22Rv1 (cell line): ENCODE measurements at regions not wholly inside any gene's neighbourhood (a gene's known extent, or its start where the extent isn't known, plus 50 kb on each side); places are given as distances from the start of the nearest gene placed in this dataset.

ENCODE experiments used
- ZFX ChIP-seq: fragments of 450-650 bp; IDR thresholded peaks from 2 replicates; pipeline ENCODE4 v1.6.1; 2017; ENCODE audit warnings: antibody characterized with exemption, borderline replicate concordance
- TF ChIP-seq, protein P1 (sequence below): fragments of 450-650 bp; IDR thresholded peaks from 2 replicates; pipeline ENCODE4 v1.5.1; 2017; ENCODE audit warnings: mild to moderate bottlenecking

DNA sequence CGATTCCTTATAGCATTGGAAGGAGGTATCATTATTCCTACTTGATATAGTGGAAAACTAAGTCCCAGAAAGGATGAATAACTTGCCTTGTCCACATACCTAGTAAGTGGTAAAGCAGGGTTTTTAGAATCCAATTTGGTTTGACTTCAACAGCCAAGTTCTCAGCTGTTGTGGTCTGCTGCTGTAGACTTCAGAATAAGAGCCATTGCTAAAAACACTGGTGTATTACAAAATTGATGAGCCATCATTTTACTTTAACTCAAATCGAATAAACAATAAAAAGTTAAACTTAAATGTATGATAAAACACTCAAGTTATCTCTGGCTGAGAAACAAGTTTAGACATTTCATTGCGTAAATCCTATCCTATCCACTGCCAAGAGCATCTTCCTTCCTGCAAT lies 610.8 kb downstream of the TLE1 start:
- TF ChIP-seq, protein P1, sequence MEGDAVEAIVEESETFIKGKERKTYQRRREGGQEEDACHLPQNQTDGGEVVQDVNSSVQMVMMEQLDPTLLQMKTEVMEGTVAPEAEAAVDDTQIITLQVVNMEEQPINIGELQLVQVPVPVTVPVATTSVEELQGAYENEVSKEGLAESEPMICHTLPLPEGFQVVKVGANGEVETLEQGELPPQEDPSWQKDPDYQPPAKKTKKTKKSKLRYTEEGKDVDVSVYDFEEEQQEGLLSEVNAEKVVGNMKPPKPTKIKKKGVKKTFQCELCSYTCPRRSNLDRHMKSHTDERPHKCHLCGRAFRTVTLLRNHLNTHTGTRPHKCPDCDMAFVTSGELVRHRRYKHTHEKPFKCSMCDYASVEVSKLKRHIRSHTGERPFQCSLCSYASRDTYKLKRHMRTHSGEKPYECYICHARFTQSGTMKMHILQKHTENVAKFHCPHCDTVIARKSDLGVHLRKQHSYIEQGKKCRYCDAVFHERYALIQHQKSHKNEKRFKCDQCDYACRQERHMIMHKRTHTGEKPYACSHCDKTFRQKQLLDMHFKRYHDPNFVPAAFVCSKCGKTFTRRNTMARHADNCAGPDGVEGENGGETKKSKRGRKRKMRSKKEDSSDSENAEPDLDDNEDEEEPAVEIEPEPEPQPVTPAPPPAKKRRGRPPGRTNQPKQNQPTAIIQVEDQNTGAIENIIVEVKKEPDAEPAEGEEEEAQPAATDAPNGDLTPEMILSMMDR = no peak
- no peak for TF ChIP-seq ZFX
